ENCODE measurements at regions not wholly inside any gene's neighbourhood (a gene's known extent, or its start where the extent isn't known, plus 50 kb on each side); places are given as distances from the start of the nearest gene placed in this dataset.
"Not testable (repeated sequence)": the region's sequence is repeated elsewhere in the genome, so short reads cannot be mapped to it uniquely, and the experiment has no call there.

DNA sequence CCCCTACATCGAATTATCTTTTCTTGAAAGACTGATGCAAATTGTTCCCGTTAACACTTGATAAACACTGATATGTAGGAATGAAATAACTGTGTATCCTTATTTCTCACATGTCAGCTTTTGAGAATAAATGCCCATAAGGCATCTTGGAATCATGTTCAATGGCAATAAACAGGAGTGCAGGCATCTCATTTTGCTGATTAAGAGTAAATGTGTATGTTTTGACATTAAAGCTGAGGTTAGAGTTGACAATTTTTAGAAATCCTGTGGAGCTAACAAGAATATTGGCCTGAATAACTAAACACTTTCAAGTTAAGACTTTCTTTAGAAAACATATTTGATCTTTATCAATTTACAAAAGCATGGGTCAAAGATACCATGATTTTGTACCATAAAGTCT, 646.2 kb upstream of the MIR17HG start:
- ATAC-seq = no peak
- H3K9me3 Mint-ChIP-seq = peaks cover 0 to 4% of the 10 kb centered on the region in 2 donors
- H3K36me3 Mint-ChIP-seq = no peaks in the 10 kb centered on the region
- H3K27ac Mint-ChIP-seq = no peak overlapping the region
- DNase-seq (ENCODE audit: low spot score in 2 of 2) = no peak

DNA sequence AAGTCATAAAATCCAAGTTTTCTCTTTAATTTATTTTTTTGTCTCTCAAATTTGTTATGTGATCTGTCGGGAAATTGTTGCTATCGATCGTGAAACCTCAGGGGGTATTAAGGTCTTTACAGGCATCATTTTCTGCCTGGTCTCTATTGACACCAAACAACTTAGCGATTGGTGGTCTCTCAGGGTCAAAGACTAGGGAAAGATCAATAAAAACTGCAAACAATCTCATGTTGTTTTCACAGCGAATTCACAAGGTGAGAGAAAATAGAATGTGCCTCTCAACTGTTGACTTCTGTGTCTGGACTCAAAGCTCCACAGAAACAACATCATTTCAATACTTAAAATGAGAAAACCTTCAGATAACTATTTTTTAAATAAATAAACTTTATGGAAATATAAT, 645.4 kb upstream of the MIR17HG start:
- ATAC-seq (no peak), DNase-seq (ENCODE audit: low spot score in 2 of 2) (no peak)
- H3K27ac Mint-ChIP-seq = no peak overlapping the region
- peaks cover 0 to 4% of the 10 kb centered on the region in 2 donors for H3K9me3 Mint-ChIP-seq
- no peaks in the 10 kb centered on the region for H3K36me3 Mint-ChIP-seq

DNA sequence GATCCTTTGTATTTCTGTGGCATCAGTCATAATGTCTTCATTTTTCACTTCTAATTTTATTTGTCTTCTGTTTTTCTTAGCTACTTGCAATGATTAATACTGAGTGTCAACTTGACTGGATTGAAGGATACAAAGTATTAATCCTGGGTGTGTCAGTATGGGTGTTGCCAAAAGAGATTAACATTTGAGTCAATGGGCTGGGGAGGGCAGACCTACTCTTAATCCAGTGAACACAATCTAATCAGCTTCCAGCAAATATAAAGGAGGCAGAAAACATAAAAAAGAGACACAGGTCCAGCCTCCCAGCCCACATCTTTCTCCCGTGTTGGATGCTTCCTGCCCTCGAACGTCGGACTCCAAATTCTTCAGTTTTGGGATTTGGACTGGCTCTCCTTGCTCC, 640.9 kb upstream of the MIR17HG start:
- ATAC-seq = no peak
- H3K27ac Mint-ChIP-seq = no peak overlapping the region
- H3K9me3 Mint-ChIP-seq = peaks cover 0 to 14% of the 10 kb centered on the region in 2 donors
- no peak for DNase-seq (ENCODE audit: low spot score in 2 of 2)
- H3K36me3 Mint-ChIP-seq = no peaks in the 10 kb centered on the region

DNA sequence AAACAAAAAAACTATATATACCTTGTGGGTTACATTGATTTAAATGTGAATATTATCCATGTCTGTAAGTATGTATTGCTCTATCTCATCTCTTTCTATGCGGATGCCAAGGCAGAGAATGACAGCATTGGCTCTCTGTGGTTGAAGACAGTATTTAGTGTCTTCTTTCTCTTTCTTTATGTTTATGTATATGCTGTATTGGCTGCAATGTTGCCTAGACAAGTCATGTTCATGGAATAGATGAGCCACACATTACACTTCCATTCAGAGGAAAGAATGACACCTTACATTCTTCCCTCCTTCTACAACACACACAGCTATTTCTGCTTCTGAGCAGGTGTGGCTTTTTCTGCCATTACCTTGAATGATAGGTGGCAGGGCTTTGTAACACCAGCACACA, 639.4 kb upstream of the MIR17HG start:
- DNase-seq (ENCODE audit: low spot score in 2 of 2) (no peak), ATAC-seq (no peak)
- no peak overlapping the region for H3K27ac Mint-ChIP-seq
- no peaks in the 10 kb centered on the region for H3K36me3 Mint-ChIP-seq
- peaks cover 6 to 17% of the 10 kb centered on the region in 2 donors for H3K9me3 Mint-ChIP-seq

DNA sequence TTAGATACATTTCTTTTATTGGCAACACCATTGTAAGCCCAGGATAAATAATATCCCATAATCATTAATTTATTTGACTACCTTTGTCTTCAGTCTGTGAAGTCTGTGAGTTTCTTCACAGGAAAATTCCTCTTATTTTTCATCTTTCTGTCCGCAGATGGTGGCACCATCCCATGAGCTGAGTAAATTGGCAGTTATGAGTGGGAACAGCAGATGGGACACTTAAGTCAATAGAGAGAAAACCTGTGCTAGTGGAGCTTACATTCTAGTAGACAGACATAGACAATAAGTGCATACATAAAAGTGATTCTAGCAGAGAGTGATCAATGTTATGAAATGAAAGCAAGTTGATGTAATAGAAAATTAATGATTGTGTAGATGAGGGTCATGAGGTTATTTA, 638.2 kb upstream of the MIR17HG start:
- no peak for ATAC-seq
- H3K9me3 Mint-ChIP-seq = peaks cover 11 to 22% of the 10 kb centered on the region in 2 donors
- H3K27ac Mint-ChIP-seq = no peak overlapping the region
- DNase-seq (ENCODE audit: low spot score in 2 of 2) = no peak
- no peaks in the 10 kb centered on the region for H3K36me3 Mint-ChIP-seq

DNA sequence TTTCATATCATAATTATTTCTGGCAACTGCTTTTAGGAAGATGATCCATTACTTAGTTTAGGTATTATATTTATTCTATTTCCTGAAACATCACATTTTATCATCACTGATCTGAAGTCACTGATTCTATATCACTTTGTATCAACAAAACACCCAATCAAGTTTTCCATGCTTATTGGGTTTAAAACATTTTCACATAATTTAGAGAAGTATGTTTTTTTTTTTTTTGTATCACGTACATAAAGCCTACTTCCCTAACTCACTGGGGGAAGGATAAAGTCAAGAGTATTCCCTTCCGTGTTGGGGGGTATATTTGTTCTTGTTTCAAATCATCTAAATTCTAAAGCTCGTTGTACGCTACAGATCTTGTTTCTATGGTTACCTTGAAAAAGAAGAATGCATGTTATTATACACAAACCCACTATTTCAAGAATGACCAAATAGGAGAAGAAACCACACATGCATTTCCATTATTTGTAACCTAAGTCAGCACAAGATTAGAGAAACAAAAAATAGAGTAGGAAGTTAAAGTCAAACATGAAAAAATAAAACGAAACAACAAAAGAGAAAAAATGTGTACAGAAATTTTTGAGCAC, 637.2 kb upstream of the MIR17HG start:
- H3K36me3 Mint-ChIP-seq = no peaks in the 10 kb centered on the region
- no peak overlapping the region for H3K27ac Mint-ChIP-seq
- peaks cover 11 to 22% of the 10 kb centered on the region in 2 donors for H3K9me3 Mint-ChIP-seq
- ATAC-seq (no peak), DNase-seq (ENCODE audit: low spot score in 2 of 2) (no peak)

DNA sequence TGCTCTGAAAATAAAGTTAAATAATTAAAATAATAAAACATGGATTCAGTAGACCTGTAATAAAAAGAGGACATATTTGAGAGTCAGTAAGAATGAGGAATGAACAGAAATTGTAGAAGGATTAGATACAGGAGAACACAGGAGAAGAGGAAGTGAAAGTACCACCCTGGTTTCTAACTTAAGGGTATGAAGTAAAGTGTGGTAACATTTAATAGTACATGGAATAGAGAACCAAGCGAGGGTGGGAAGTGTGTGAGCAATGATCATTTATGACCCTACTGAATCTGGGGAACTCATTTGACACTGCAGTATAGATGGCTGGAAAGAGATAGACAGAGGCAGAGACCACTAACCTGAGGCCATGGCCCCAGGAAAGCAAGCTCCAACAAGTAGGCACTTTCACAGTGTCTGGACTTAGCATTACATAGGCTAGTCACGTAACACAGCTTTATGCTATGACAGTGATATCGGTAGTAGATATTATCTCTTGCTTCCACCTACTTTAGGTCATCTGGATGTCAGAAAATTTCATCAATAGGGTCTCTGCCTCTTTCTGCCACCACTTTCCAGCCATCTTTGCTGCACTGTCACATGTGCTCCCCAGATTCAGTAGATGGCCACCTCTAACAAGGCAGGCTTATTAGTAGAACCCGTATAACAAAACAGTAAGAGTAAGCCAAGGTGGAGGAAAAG, 633.9 kb upstream of the MIR17HG start:
- ATAC-seq = no peak
- no peak for DNase-seq (ENCODE audit: low spot score in 2 of 2)
- Mint-ChIP-seq H3K9me3 (peaks cover 19 to 32% of the 10 kb centered on the region in 2 donors), H3K27ac (peak overlapping the region in 1 of 2 donors; percentile 4), H3K36me3 (no peaks in the 10 kb centered on the region)

DNA sequence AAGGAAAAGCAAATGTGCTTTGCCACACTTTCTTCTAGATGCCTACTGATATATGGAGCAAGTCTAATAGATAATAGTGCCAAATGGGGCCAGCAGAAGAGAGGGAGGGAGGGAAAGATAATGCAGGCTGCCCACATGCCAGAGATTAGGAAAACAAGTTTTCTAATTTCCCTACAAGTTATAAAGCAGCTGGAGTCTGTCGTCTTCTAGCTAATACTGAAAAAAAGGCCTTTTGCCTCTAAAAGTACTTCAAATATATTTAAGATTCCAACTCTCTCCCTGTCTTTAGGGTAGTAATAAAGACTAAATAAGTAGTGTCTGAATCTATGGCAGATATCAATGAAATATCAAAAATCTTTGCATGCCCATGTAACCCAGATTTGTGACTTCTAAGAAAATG, 632.0 kb upstream of the MIR17HG start:
- ATAC-seq (no peak), DNase-seq (ENCODE audit: low spot score in 2 of 2) (no peak)
- no peak overlapping the region for H3K27ac Mint-ChIP-seq
- H3K9me3 Mint-ChIP-seq = peaks cover 19 to 27% of the 10 kb centered on the region in 2 donors
- H3K36me3 Mint-ChIP-seq = no peaks in the 10 kb centered on the region

DNA sequence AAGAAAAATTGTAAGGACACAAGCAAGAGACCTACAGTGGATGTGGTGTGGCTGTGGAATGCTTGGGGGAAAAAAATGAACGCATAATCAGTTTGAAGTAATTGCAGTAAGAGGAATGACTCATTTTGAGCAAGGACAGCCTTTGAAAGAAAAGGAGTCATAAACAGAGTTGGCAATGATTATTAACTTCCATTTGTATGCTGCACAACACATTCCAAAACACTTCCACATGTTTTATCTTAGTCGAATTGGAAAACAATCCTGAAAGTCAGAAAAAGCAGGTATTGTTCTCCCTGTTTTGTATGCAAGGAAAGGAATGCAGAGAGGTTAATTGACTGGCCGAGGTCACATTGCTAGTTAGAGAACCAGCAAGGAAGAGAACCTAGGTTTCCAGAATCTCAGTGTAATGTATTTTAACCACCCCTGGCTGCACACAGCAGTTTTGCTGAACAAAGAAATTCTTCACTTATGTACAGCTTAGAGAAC, 630.0 kb upstream of the MIR17HG start:
- H3K27ac Mint-ChIP-seq = no peak overlapping the region
- ATAC-seq (no peak), DNase-seq (ENCODE audit: low spot score in 2 of 2) (no peak)
- no peaks in the 10 kb centered on the region for H3K36me3 Mint-ChIP-seq
- H3K9me3 Mint-ChIP-seq = peaks cover 24 to 30% of the 10 kb centered on the region in 2 donors

DNA sequence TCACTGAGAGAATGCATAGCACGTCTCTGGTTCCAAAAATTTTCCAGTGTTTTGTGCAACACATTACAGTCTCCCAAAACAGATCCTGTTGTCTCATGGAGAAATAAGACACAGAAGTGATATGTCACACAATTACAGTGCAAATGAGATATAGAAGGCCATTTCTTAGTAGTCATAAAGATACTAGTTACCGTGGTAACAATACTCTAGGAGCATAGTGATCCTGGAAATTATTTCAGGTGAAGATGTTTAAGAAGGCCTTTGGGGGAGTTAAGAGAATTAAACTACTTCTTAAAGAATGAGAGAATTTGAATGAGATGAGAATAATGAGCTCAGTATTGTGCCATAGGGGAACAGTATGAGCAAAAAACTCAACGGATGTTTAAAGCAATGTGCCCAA, 628.0 kb upstream of the MIR17HG start:
- H3K36me3 Mint-ChIP-seq = no peaks in the 10 kb centered on the region
- H3K9me3 Mint-ChIP-seq = peaks cover 14 to 19% of the 10 kb centered on the region in 2 donors
- no peak overlapping the region for H3K27ac Mint-ChIP-seq

DNA sequence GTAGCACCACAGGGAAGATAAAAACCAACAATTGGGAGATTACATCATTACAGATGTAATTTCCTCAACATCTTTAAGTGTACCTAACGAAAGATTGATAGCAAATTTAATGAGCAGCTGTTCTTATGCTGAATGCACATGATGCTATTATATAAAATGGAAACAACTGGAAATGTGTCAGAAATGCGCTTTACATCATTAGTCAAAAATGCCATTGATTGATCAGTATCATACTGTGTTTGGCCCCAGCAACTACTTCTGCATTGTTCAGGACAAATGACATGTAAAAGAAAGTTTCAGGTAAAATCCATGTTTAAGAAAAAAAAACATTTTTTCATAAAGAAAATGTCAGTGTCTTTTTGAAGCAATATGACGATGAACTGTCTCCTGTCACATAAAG, 625.5 kb upstream of the MIR17HG start:
- ATAC-seq = no peak
- Mint-ChIP-seq H3K27ac (no peak overlapping the region), H3K9me3 (peaks cover 17 to 19% of the 10 kb centered on the region in 2 donors), H3K36me3 (no peaks in the 10 kb centered on the region)
- DNase-seq (ENCODE audit: low spot score in 2 of 2) = no peak

More for the DNA sequence above, 628.0 kb upstream of the MIR17HG start:
- no peak for ATAC-seq
- no peak for DNase-seq (ENCODE audit: low spot score in 2 of 2)

DNA sequence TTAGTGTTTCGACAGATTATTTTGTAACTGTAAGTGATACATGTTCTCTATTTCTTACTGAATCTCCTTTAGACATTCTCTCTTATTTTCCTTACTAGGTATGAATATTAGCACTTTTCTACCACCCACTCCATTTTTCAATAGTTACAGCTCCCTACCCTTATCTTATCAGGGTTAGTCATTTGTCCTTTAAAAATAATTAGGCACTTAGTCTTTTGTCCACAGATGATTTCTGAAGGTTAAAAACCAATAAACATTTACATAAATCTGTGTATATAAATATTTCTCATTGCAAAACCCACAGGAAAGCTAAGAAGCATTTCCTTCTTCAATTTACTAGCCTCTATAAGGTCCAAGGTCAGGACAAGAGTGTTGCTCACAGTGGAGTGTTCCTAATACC, 624.1 kb upstream of the MIR17HG start:
- H3K36me3 Mint-ChIP-seq = no peaks in the 10 kb centered on the region

DNA sequence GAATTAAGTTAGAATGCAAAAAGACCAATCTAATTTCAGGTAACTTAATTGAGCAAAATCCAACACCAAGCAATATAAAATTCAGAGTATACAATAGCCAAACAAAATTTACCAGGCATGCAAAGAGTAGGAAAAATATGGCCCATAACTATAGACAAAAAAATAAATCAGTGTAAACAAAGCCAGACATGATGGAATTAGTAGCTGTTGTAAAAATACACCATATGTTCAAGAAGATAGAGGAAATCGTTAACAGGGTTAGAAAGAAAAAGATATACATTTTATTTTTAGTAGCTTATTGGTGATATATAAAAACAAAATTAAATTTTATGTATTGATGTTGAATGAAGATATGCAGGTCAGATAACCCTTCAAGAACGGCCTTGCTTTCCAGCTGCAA, 621.1 kb upstream of the MIR17HG start:
- ATAC-seq (no peak), DNase-seq (ENCODE audit: low spot score in 2 of 2) (no peak)
- peaks cover 5 to 7% of the 10 kb centered on the region in 2 donors for H3K36me3 Mint-ChIP-seq
- no peak overlapping the region for H3K27ac Mint-ChIP-seq
- peaks cover 19 to 20% of the 10 kb centered on the region in 2 donors for H3K9me3 Mint-ChIP-seq

More for the DNA sequence above, 624.1 kb upstream of the MIR17HG start:
- DNase-seq (ENCODE audit: low spot score in 2 of 2) (no peak), ATAC-seq (no peak)
- Mint-ChIP-seq H3K27ac (no peak overlapping the region), H3K9me3 (peaks cover 8 to 13% of the 10 kb centered on the region in 2 donors)

DNA sequence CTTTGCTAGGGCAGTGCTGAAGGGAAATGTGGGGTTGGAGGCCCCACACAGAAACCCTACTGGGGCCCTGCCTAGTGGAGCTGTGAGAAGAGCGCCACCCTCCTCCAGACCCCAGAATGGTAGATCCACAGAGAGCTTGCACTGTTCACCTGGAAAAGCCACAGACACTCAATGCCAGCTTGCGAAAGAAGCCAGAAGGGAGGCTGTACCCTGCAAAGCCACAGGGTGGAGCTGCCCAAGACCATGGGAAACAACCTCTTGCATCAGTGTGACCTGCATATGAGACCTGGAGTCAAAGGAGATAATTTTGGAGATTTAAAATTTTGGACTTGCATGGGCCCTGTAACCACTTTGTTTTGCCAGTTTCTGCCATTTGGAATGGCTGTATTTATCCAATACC, 615.4 kb upstream of the MIR17HG start:
- ATAC-seq = no peak
- DNase-seq (ENCODE audit: low spot score in 2 of 2) = no peak
- peaks cover 22 to 33% of the 10 kb centered on the region in 2 donors for H3K9me3 Mint-ChIP-seq
- no peak overlapping the region for H3K27ac Mint-ChIP-seq
- H3K36me3 Mint-ChIP-seq = peaks cover 5 to 15% of the 10 kb centered on the region in 2 donors

DNA sequence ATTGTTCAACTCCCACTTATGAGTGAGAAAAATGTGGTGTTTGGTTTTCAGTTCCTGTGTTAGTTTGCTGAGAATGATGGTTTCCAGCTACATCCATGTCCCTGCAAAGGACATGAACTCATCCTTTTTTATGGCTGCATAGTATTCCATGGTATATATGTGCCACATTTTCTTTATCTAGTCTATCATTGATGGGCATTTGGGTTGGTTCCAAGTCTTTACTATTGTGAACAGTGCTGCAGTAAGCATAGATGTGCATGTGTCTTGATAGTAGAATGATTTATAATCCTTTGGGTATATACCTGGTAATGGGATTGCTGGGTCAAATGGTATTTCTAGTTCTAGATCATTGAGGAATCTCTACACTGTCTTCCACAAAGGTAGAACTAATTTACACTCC, 613.0 kb upstream of the MIR17HG start:
- not testable (repeated sequence) for ATAC-seq

DNA sequence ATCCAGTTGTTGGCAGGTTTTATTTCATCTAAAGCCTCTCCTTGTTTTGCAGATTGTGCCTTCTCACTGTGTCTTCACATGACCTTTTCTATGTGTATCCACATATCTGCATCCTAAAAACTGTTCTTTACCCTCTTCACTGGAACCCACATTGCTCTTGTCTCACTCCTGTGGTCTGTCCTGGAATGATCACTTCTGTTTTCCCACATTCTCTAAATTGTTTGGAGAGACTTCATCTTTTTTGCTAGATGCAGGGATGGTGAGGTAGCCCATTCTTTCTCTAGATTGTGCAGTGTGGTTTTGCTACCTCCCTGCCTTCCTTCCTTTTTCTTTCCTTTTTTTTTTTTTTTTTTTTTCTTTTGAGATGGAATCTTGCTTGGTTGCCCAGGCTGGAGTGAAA, 608.6 kb upstream of the MIR17HG start:
- Mint-ChIP-seq H3K9me3 (peaks cover 16 to 26% of the 10 kb centered on the region in 2 donors), H3K27ac (no peak overlapping the region), H3K36me3 (peaks cover 0 to 8% of the 10 kb centered on the region in 2 donors)
- no peak for ATAC-seq
- DNase-seq (ENCODE audit: low spot score in 2 of 2) = no peak

More for the DNA sequence above, 613.0 kb upstream of the MIR17HG start:
- not testable (repeated sequence) for DNase-seq (ENCODE audit: low spot score in 2 of 2); H3K27ac Mint-ChIP-seq
- Mint-ChIP-seq H3K36me3 (peaks cover 5 to 15% of the 10 kb centered on the region in 2 donors), H3K9me3 (peaks cover 26 to 34% of the 10 kb centered on the region in 2 donors)

DNA sequence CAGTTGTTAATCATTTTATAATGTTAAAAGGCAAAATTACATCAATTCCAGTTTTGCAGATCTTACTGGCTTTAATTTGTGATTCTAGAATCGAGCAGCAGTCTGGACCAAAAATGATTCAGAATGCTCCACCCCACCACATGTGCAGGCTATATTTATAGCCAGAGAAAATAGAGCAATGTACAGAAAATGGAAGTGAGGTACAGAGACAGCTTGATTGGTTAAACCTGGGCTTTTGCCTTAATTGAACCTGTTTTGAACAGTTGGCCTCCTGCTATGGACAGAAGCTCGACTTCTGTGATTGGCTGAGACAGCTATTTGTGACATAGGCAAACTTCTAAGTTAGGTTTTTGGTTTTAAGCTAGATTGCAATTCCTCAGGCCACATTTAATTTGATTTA, 607.4 kb upstream of the MIR17HG start:
- ATAC-seq = no peak
- H3K27ac Mint-ChIP-seq = no peak overlapping the region
- peaks cover 0 to 8% of the 10 kb centered on the region in 2 donors for H3K36me3 Mint-ChIP-seq

DNA sequence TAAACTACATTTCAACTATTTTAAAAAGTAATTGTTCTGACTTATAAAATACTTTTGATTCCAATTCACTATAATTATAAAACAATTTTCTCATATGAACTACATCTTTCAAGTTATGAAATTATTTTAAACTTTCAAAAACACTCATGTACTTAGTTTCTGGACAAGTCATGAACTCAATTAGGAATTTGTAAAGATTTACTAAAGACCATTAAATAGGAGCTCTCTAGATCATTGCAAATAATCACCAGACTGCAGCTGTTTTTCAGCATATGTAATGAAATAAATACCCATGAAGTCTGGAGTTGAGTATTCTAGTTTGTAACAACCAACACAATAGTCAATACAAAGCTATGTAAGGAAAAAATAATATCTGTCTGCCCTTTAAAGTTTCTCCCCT, 605.1 kb upstream of the MIR17HG start:
- DNase-seq (ENCODE audit: low spot score in 2 of 2) (no peak), ATAC-seq (no peak)
- H3K27ac Mint-ChIP-seq = no peak overlapping the region
- H3K9me3 Mint-ChIP-seq = peaks cover 22 to 23% of the 10 kb centered on the region in 2 donors
- no peaks in the 10 kb centered on the region for H3K36me3 Mint-ChIP-seq

More for the DNA sequence above, 607.4 kb upstream of the MIR17HG start:
- peaks cover 24 to 29% of the 10 kb centered on the region in 2 donors for H3K9me3 Mint-ChIP-seq
- no peak for DNase-seq (ENCODE audit: low spot score in 2 of 2)
